WERI-Rb-1 (cell line): ENCODE measurements at regions not wholly inside any gene's neighbourhood (a gene's known extent, or its start where the extent isn't known, plus 50 kb on each side); places are given as distances from the start of the nearest gene placed in this dataset.

Source experiments
- DNase-seq: peaks from one replicate; pipeline ENCODE4 v3.0.0-alpha.2; 2020
- H3K27ac ChIP-seq: fragments of 250-450 bp; sonication (Bioruptor Pico); 2 replicates; pipeline ENCODE4 v1.5.1; 2020; ENCODE audit warnings: mild to moderate bottlenecking, moderate library complexity
- H3K27me3 ChIP-seq: fragments of 250-450 bp; sonication (Bioruptor Pico); 2 replicates; pipeline ENCODE4 v1.5.1; 2021; ENCODE audit warnings: mild to moderate bottlenecking, low read depth, moderate library complexity; ENCODE audit not compliant: insufficient read depth, severe bottlenecking
- H3K36me3 ChIP-seq: fragments of 250-450 bp; sonication (Bioruptor Pico); 2 replicates; pipeline ENCODE4 v1.5.1; 2020; ENCODE audit warnings: mild to moderate bottlenecking, moderate library complexity
- H3K4me3 ChIP-seq: 2 replicates; pipeline ENCODE4 v1.5.1; 2011; ENCODE audit warnings: low read depth, mild to moderate bottlenecking, control low read depth, low read length
- H3K9me3 ChIP-seq: fragments of 250-450 bp; sonication (Bioruptor Pico); 2 replicates; pipeline ENCODE4 v1.5.1; 2021; ENCODE audit warnings: mild to moderate bottlenecking, moderate library complexity; ENCODE audit not compliant: severe bottlenecking
- TF ChIP-seq, protein P1 (sequence below): IDR thresholded peaks from 2 replicates; pipeline ENCODE4 v1.5.1; 2011; ENCODE audit warnings: low read depth, mild to moderate bottlenecking, control low read depth, inconsistent platforms, low read length

DNA sequence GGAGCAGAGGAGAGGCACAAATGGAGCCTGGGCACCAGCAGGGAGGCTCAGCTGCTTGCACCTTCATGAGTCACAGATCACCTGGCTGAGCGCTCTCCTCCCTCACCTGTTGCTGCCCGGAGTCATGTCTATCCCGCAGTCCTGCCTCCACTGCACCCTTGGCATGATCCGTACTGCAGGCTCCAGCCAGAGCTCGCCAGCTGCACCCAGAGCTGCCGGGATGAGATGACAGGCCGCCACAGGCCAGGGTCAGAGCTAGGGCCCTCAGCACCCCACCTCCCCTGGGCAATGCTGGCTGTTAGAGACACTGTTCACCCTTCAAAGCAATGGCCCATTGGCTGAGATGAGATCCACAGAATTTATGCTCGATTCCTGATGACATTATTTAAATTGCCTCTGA, 702.8 kb downstream of the TBC1D22A start:
- Histone ChIP-seq H3K36me3 (no peaks in the 10 kb centered on the region), H3K27me3 (no peaks in the 10 kb centered on the region), H3K27ac (no peak overlapping the region), H3K9me3 (peaks cover 7% of the 10 kb centered on the region), H3K4me3 (no peak overlapping the region)
- no peak for DNase-seq
- TF ChIP-seq, protein P1, sequence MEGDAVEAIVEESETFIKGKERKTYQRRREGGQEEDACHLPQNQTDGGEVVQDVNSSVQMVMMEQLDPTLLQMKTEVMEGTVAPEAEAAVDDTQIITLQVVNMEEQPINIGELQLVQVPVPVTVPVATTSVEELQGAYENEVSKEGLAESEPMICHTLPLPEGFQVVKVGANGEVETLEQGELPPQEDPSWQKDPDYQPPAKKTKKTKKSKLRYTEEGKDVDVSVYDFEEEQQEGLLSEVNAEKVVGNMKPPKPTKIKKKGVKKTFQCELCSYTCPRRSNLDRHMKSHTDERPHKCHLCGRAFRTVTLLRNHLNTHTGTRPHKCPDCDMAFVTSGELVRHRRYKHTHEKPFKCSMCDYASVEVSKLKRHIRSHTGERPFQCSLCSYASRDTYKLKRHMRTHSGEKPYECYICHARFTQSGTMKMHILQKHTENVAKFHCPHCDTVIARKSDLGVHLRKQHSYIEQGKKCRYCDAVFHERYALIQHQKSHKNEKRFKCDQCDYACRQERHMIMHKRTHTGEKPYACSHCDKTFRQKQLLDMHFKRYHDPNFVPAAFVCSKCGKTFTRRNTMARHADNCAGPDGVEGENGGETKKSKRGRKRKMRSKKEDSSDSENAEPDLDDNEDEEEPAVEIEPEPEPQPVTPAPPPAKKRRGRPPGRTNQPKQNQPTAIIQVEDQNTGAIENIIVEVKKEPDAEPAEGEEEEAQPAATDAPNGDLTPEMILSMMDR, result no peak

DNA sequence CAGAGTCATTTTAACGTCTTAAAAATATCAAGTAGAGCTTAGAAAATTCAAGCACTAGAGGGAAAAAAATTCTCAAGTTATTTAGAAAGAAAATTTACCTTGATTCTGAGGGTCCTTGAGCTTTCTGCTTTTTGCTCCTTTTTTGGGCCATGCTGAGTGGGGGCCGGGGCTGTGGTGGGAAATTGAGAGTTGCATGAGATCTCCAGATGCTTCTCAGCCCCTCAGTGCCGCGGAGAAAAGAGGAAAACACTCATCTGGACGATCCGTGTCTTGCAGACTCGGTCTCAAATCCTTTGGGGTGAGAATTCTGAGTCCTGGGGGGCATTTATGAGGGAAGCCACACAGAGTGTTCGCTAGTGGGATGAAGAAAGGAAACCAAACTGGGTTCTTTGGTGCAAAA, 700.8 kb downstream of the TBC1D22A start:
- no peak for DNase-seq
- no peaks in the 10 kb centered on the region for H3K27me3 ChIP-seq
- H3K36me3 ChIP-seq, result no peaks in the 10 kb centered on the region
- TF ChIP-seq, protein P1, result no peak
- no peak overlapping the region for H3K4me3 ChIP-seq
- peaks cover 7% of the 10 kb centered on the region for H3K9me3 ChIP-seq
- H3K27ac ChIP-seq, result no peak overlapping the region

DNA sequence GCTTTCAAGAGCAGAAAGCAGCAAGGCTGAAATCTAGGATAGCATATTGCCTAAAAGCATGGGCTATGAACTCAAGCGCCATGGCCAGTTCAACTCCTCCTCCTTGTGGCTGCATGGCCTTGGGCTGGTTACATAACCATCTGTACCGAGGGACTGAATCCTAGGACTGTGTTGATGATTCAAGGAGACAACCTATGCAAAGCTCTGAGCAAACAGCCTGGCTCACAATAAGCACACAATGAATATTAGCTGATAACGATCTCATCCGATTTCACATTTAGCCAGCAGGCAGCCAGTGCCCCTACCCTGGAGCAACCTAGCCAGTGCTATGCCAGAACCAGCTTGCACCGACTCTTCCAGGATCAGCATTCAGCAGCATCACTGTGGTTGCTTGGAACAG, 698.4 kb downstream of the TBC1D22A start:
- TF ChIP-seq, protein P1, result no peak
- no peaks in the 10 kb centered on the region for H3K36me3 ChIP-seq
- no peaks in the 10 kb centered on the region for H3K27me3 ChIP-seq
- H3K27ac ChIP-seq, result no peak overlapping the region
- no peaks in the 10 kb centered on the region for H3K9me3 ChIP-seq
- H3K4me3 ChIP-seq, result no peak overlapping the region
- no peak for DNase-seq

DNA sequence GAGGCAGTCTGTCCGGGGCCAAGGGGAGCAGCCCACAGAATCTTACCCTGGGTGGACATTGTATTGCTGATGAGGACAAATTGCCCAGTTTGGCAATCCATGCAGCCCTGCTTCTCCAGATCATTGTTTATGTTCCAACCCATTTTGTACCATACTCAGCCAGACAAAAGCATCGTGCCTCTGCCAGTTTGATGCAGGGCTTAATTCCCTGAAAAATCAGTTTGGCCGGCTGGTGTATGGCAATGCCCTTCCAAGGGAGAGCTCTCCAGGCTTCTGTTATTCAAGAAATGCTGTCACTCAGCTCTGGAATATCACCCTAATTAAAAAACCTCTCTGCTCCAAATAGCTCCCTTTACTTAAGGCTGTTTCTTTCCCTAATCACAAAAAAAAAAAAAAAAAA, 697.7 kb downstream of the TBC1D22A start:
- no peak for DNase-seq
- H3K9me3 ChIP-seq, result no peaks in the 10 kb centered on the region
- no peaks in the 10 kb centered on the region for H3K36me3 ChIP-seq
- TF ChIP-seq, protein P1, result no peak
- H3K4me3 ChIP-seq, result no peak overlapping the region
- no peak overlapping the region for H3K27ac ChIP-seq
- no peaks in the 10 kb centered on the region for H3K27me3 ChIP-seq

DNA sequence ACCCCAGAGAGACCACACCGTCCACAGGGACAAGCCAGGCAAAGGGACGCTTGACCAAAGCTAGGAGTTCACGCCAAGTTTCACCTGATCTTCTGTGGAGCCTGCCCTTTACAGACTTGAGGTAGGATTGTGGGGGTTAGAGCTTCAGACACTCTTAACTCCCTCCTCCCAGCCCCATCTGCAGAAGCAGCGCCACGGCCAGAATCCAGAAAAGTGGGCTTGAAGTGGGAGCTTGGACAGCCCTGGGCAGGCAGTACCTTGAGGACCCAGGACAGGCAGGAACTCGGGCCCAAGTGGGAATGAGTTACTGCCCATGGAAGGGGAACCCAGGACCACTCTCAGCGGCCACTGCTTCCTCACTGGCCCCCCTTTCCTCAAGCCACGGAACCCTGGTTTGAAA, 695.9 kb downstream of the TBC1D22A start:
- Histone ChIP-seq H3K9me3 (peaks cover 7% of the 10 kb centered on the region), H3K27ac (no peak overlapping the region), H3K27me3 (no peaks in the 10 kb centered on the region), H3K36me3 (no peaks in the 10 kb centered on the region), H3K4me3 (no peak overlapping the region)
- no peak for DNase-seq
- TF ChIP-seq, protein P1, result no peak

DNA sequence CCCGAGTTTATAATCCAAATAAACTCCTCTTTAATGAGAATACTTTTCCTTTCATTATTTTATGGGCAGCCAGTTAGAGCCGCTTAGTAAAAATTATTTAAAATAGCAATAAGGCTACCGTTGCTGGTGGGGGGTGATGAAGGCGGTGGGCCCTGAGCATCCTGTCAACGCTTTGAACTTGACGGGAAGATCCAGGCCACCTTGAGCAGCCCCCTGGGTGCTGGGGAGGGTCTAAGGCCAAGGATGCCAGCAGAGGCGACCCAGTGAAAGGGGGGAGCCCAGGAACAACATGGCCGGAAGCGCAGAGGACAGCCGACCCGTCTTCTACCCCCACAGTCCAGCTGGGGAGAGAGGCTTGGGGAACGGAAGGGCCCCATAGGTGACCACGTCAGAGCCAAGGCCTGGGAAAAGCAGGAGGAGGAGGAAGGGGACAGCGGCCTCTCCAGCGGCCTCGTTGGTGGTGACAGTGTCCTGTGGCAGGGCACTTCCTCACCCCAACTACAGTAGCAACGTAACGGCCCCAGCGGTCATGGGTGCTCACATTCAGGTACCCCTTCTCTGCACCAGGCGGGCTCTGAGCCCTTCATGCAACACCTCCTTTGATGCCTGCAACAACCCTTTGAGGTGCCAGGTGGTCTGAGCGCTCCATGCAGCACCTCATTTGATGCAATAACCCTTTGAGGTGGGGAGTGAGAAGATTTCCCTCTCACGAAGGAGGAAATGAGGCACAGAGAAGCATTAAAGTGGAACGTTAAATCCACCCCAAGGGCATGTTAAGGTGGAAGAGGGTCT, 695.3 kb downstream of the TBC1D22A start:
- Histone ChIP-seq H3K9me3 (peaks cover 7% of the 10 kb centered on the region), H3K27me3 (no peaks in the 10 kb centered on the region), H3K4me3 (no peak overlapping the region), H3K27ac (no peak overlapping the region), H3K36me3 (no peaks in the 10 kb centered on the region)
- TF ChIP-seq, protein P1, result no peak
- no peak for DNase-seq
